GM12875 (cell line): ENCODE measurements at regions not wholly inside any gene's neighbourhood (a gene's known extent, or its start where the extent isn't known, plus 50 kb on each side); places are given as distances from the start of the nearest gene placed in this dataset.

Experiments
- H3K4me3 ChIP-seq: one replicate; pipeline ENCODE4 v1.5.1; 2011; ENCODE audit warnings: low read depth, low read length, control low read depth
- TF ChIP-seq, protein P1 (sequence below): IDR thresholded peaks from 2 replicates; pipeline ENCODE4 v1.5.1; 2011; ENCODE audit warnings: low read depth, mild to moderate bottlenecking, control low read depth, inconsistent platforms, low read length, moderate library complexity, borderline replicate concordance; ENCODE audit not compliant: insufficient read depth

- TF ChIP-seq, protein P1, sequence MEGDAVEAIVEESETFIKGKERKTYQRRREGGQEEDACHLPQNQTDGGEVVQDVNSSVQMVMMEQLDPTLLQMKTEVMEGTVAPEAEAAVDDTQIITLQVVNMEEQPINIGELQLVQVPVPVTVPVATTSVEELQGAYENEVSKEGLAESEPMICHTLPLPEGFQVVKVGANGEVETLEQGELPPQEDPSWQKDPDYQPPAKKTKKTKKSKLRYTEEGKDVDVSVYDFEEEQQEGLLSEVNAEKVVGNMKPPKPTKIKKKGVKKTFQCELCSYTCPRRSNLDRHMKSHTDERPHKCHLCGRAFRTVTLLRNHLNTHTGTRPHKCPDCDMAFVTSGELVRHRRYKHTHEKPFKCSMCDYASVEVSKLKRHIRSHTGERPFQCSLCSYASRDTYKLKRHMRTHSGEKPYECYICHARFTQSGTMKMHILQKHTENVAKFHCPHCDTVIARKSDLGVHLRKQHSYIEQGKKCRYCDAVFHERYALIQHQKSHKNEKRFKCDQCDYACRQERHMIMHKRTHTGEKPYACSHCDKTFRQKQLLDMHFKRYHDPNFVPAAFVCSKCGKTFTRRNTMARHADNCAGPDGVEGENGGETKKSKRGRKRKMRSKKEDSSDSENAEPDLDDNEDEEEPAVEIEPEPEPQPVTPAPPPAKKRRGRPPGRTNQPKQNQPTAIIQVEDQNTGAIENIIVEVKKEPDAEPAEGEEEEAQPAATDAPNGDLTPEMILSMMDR, result no peak
- no peak overlapping the region for H3K4me3 ChIP-seq
These were observed 255.6 kb upstream of the PMEPA1 start for GRCh38 chr20:57965441-57965840.

DNA sequence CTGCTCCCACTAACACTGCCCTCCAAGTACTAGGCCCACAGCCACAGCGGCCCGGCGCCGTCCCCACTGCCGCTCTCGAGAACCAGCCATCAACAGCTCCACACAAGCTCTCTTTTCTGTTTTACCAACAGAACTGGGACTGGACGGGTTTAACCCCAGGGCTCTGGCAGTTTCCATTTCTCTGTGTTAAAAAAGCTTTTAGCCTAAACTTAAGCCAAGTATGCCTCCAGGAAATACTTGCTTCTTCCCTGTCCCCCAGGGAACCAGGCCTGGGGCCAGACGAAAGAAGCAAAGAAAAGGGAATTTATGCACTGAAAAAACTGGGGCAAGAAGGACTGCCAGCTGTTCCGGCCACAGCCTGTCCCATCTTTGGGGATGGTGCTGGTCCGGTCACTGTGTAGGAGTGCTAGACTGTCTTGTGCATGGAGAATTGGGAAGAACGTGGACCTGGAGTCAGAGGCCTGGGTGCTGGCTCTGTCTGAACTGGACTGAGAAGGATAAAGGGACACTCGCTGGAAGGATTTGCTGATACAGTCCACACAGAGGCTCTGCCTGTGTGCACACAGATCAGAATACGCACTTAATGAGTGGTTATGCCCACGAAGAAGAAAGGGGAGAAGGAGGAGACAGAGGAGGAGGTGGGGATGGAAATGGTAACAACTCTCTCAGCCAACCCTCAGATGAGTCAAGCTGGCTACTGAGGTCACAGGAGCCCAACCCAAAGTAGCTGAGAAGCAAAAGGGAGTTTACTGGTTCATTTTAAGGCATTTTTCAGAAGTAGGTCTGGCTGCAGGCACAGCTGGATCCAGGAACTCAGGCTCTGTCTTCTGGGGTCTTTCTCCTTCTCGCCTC lies 254.4 kb upstream of the PMEPA1 start:
- TF ChIP-seq, protein P1, result no peak
- no peak overlapping the region for H3K4me3 ChIP-seq

DNA sequence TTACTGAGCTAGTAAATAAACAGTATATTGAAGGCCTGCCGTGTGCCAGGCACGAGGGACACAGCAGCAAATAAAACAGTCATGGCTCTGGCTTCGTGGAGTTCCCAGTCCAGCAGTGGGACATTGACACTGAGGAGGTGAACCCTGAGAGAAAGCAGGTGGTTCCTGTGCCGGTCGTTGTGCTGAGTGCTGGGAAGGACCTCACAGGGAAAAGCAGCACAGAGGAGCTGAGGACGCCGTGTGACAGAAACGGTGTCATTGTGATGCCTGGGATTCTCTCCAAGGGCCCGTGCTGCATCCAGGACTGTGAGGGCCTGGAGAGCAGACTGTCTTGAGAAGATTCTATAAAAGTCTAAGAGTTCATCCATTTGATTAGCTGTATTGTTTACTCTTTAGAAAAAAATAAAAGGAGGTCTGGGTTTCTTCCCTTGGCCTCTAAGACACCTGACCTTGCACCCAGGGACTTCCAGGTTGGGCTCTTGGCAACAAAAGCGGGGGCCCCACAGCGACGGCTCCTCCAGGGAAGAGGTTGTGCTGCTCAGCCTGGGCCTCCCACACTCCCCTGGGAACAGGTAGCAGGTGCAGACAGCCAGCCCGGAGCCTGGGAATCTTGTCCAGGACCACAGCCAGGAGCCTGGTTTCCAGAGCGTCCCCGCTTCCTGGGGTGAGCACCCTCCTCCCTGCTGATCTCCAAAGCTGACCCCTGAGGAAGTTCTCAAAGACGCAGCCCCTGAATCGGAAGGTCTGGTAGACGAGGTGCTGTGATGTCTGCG lies 251.2 kb upstream of the PMEPA1 start:
- H3K4me3 ChIP-seq, result no peak overlapping the region
- TF ChIP-seq, protein P1, result no peak

DNA sequence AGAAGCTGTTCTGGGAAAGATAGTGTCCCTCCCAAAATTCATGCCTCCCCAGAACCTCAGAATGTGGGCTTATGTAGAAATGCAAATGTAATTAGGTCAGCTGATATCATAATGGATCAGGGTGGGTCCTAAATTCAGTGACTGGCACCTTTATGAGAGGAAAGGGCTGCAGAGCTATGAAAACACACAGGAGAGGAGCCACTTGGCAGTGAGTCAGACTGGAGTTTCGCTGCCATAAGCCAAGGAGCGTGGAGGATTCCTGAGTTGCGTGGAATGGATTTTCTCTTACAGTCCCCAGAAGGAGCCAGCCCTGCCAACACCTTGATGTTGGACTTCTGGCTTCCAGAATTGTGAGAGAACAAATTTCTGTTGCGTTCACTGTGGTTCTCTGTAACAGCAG lies 249.8 kb upstream of the PMEPA1 start:
- TF ChIP-seq, protein P1, result no peak
- no peak overlapping the region for H3K4me3 ChIP-seq

GRCh38 chr20:57959018-57959417 lies 249.2 kb upstream of the PMEPA1 start:
- H3K4me3 ChIP-seq, result no peak overlapping the region
- TF ChIP-seq, protein P1, result no peak

DNA sequence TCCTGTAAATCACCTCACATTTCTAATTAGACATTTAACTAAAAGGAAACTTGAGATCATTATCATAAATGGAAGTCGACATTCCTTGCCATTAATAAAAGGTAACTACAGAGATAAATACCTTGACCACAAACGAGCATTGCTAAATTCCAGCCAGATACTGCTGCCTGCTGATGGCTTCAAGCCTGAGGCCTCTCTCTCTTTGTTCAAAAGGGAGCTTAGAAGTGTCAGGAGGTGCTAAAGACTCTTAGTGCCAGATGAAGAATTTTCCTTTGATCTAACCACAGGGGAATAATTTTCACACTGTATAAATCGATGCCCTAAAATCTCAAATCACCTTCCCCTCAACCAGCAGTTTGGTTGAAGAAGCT lies 248.2 kb upstream of the PMEPA1 start:
- TF ChIP-seq, protein P1, result no peak
- no peak overlapping the region for H3K4me3 ChIP-seq
